Limb (tissue), 2 donors: ENCODE measurements at regions not wholly inside any gene's neighbourhood (a gene's known extent, or its start where the extent isn't known, plus 50 kb on each side); places are given as distances from the start of the nearest gene placed in this dataset.

Experiments used
- DNase-seq, 2 donors: peaks; one replicate each; pipeline ENCODE4 v3.0.0-alpha.2; 2016; ENCODE audit errors: extremely low spot score in 2 of 2

GRCh38 chr2:117631152-117631945 lies 183.1 kb upstream of the DDX18 start:
- no peak for DNase-seq

DNA sequence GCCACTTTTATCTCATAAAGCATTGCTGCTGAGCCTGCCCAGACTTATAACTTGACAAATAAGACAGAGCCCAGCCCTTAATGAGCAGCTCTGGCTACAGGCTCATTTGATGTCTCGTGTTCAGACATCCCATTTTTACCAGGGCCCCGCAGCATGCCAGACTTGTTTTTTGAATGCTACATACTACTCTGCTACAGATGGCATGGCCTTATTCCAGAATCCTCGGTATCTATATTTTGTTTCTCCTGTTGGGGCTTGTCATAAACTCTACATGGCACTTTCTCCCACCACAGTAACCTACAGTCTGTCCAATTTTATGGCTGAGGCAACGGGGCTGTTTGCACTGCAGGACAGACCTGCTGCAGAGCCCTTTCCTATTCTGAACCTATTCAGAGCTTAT lies 179.0 kb upstream of the DDX18 start:
- DNase-seq = no peak

DNA sequence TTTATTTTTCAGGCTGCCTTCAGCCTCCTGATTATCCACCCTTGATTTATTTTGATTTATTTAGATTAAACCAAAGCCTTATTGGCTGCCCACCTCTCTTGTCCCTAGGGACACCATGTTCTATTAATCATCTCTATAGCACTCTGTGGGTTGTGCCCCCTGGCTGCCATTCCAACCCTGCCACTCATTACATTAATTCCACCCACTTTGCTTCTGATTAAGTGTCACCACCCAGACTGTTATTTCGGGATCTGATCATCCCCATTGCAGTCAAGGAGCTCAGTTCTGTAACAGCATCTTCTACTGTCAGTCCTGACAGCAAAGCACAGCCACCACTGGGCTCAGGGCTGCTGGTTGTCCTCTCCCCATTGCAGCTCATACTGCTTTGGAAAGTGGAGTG lies 175.1 kb upstream of the DDX18 start:
- DNase-seq = no peak

- DNase-seq = no peak
Observed at GRCh38 chr2:117644403-117644802, 170.1 kb upstream of the DDX18 start.

GRCh38 chr2:117645458-117645857 lies 169.0 kb upstream of the DDX18 start:
- no peak for DNase-seq

DNA sequence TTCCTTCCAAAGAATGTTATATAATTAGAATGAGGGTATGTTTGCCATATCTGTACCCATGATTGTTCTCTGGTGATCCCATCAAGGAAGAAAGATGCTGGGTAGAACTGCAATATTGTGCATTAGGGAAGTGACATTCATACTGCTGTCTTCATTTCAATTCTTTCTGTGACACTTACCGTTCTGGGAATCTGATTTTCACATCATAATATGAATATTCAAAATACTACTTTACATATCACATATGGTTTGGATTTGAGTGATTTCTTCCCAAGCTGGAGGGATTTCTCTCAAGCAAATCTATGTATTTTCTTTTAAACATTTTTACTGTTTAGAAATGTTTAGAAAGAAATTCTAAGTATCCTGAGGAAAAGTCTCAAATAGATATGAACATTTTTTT lies 168.4 kb upstream of the DDX18 start:
- no peak for DNase-seq

DNA sequence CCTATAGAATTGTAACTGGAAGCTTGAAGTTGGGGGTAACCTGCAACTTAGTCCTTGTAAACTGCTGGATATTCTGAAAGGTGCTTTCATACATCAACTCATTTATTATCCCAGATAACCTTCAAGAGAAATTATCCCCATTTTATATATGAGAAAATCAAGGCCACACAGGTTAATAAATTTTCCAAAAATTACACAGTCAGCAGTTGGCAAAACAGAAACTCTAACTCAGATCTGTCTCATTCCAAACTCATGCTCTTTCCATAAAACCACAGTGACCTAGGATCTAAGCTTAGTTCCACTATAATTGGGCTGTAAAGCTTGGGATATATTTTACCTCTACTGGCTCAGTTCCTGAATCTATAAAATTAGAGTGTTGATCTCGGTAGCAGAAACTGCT lies 167.6 kb upstream of the DDX18 start:
- DNase-seq = no peak

DNA sequence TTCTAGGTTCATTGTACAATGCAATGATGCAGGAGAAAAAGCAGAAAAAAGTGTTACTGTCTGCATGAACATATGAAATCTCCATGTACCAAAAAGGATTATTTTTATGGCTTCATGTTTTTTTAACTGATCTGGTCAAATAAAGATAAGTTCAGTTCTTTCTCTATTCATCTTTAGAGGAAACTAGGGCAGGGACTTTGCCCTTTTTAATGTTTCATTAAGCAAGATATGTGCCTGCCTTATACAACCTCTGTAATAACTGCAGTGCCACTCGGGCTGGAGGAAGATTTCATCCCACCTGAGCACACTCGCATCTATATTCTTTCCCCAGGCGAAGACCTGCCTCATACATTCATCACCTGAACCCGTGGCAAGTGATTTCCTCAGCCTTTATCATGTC lies 157.9 kb upstream of the DDX18 start:
- no peak for DNase-seq

GRCh38 chr2:117661619-117662018 lies 152.9 kb upstream of the DDX18 start:
- DNase-seq = no peak

- DNase-seq = no peak
Observed at GRCh38 chr2:117674172-117674571, 140.3 kb upstream of the DDX18 start.

- DNase-seq = no peak
Observed at GRCh38 chr2:117679952-117680351, 134.5 kb upstream of the DDX18 start.

DNA sequence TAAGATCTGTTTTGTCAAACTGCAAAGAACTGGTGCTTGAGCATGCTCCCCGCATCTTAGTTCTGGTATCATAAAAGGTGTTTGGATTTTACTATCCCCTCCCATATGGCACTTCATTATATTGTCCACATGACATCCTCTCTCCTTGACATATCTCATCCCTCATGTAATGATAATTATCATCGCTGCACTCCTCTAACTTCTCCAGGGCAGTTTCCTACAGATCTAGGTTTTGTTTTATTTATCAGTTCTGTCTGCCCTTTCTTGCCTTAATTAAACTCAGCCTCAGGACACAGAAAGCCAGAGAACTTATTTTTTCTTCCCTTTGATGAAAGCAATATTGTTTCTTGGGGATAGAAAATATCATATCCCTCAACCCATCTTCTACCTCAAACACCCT lies 129.6 kb upstream of the DDX18 start:
- no peak for DNase-seq

GRCh38 chr2:117686699-117687098 lies 127.8 kb upstream of the DDX18 start:
- DNase-seq = no peak

DNA sequence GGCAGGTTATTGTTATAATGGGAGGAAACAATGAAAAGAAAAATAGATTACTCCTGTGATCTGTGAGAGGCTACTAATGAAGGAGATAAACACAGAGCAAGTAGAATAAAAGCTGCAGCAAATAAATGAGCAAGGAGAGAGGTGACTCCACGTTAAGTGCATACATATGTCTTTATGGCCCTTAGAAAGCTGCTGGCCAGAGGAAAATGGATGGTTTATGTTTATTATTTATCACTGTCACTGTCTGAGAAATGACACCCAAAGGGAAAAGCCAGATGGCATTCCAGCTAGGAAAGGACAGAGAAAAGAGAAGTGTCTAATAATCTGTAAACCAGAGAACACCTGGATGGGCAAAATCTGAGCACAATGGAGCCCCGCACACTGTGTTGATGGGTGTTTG lies 122.9 kb upstream of the DDX18 start:
- DNase-seq = no peak

GRCh38 chr2:117692001-117692763 lies 122.3 kb upstream of the DDX18 start:
- peak in 1 of 2 donors; percentile 35 for DNase-seq

DNA sequence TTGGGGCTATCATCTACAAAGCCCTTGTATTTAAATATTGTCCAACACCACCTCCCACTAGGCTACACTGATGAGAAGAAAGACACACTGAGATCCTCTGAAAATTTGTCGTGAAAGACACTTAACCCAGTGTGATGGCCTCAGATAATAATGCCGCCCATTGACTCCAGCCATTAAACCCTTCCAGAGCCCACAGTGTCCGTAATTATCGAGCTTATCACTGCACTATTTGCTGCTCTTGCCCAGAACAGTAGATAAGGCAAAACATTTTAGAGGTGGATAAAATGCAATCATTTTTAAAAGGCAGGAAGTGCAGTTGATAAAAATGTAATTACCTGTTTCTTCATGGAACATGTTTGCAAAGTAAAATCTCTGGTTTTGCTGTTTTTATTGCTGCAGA lies 121.3 kb upstream of the DDX18 start:
- DNase-seq = no peak

DNA sequence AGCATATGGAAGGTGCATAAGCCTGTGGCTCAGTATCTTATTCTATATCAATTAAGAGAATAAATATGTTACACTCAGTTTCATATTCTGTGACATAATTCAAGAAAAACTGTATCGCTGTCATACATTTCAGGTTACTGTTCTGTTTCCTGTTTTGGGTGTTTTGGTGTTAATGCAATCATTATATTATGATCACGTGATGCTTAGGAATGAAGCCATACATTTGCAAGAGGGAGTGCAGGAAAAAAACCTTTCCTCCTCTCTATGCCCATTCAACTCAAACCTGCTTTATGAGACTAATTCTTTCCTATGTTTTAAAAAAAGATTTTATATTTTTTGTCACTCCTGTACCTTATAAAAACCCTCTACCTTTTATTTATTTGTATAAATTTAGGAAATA lies 120.8 kb upstream of the DDX18 start:
- no peak for DNase-seq

DNA sequence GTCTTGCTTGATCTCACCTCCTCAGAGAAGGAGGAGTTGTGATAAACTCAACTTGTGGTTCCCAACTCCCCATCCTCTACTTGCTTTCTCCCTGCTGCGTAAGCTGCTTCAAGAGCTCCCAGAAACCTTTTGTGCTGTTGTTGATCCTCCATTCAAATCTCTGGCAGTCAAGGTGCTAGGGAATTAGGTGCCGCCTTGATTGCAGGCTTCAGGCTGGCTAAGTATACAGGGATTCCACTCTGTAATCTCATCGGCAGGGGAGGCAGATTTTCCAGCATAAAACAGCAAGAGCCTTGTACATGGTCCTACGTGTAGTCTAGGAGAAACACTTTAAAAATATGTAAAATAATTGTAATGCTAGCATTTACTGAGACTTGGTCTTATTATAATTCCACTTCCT lies 116.2 kb upstream of the DDX18 start:
- no peak for DNase-seq

GRCh38 chr2:117698819-117699218 lies 115.7 kb upstream of the DDX18 start:
- DNase-seq = no peak

DNA sequence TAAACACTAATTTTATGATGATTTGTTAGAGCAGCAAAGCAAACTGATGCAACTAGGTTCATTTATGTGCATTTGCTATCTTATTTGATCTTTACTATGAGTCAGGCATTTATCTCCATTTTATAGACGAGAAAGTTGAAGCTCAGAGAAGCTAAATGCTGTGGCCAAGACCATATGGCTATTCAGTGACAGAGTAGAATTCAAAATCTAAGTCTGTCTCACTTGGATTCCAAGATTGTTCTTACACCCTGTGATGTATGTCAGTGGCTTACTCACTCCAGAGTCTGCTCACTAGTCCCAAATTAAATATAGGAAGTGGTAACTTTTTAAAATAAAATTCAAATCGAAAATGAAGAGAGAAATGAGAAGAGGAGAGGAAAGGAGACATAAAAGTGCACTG lies 114.0 kb upstream of the DDX18 start:
- no peak for DNase-seq

DNA sequence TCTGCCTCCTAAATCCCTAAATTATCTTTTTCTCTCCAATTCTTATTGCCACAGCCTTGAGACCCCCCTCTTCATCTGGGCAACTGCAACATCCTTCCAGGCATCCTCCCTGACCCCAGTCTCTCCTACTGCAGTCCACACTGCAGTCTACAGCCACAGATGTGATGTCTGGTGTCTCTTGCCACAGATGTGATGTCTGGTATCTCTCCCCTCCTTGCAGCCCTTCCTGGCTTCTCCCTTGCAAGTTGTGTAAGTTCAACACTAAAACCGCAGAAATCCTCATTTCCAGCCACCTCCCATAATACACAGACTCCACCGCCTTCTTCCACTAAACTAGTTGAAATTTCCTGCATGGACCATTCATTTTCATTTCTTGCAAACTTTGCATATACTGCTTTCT lies 113.1 kb upstream of the DDX18 start:
- no peak for DNase-seq

- no peak for DNase-seq
Observed at GRCh38 chr2:117702098-117702497, 112.4 kb upstream of the DDX18 start.

DNA sequence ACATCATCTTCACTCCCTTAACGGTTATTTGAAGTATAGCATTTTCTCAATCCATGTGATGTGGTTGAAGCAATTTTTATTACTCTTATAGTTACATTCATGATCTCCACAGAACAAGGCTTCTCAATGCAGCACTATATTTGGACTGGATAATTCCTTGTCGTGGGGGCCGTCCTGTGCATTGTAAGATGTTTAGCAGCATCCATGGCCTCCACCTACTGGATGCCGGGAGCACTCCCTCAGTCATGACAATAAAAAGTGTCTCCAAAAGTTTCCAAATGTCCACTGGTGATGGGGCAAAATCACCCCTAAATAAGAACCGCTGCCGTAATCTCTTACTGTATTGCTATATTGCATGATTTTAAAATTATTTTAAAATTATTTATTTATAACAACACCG lies 110.6 kb upstream of the DDX18 start:
- DNase-seq = no peak
